Fibroblast of skin of right quadriceps (primary cell): ENCODE measurements at regions not wholly inside any gene's neighbourhood (a gene's known extent, or its start where the extent isn't known, plus 50 kb on each side); places are given as distances from the start of the nearest gene placed in this dataset.

Experiments used
- DNase-seq: peaks from one replicate; pipeline ENCODE4 v3.0.0-alpha.2; 2013

DNA sequence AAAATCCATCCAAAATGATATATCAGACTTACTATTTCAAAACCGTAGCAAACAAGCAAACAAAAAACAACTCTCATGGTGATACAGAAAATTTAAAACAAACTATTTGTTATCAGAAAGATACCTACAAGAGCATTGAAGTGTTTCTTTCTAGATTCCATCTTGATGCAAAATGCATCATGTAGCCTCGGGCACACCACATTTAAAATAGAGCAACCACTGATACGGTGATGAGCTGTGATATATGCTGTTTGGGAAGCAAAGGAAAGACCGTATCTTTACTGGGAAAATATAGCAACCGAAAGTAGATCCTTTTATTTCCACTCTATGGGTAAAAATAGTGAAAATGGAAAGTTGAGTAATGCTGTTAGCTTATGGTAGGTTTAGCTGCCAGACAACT, 892.0 kb downstream of the GATA3 start:
- no peak for DNase-seq

- no peak for DNase-seq
Observed at GRCh38 chr10:8950978-8951377, 896.5 kb downstream of the GATA3 start.

DNA sequence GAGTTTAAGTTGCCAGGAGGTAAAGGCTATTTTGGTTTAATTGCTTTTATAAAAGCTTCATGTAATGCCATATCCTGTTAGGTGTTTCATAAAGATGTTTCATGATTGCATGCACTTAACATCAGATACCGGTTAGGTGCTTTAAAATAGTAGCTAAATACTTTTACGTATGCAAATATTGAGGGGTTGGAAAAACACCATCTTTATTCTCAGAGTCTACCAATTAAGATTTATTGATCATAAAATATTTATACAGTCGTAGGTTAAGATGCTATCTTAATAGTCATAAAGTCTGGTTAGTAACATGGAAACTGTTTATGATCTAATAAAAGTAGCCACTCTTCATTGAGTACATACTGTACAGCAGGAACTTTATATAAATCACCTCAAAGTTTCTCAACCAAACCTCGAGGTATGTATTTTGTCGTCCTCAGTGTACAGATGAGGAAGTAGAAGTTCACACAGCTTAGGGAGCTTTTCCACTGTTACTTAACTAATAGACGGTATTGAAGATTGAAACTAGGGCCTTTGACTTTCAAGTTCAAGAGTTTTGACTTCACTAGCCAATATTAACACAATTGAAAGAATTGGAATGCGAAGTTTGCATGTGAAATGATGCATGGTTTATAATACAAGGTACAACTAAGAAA, 897.1 kb downstream of the GATA3 start:
- DNase-seq, result no peak

DNA sequence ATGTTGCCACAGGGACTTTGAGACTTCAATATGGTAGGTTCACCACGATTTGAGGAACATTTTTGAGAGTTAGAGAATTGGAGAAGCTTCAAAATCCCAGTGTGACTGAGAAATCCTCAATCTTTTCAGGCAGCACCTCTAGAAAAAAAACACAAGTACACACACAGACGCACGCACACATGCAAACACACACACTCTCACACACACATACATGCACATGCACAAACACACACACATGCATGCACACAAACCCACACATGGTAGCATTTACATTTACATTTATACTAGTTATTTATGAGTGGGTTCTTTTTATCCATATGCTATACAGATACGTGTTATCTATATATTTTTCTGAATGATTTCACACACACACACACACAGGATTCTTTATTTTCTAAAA, 901.9 kb downstream of the GATA3 start:
- DNase-seq, result no peak

GRCh38 chr10:8962249-8962648, 907.8 kb downstream of the GATA3 start:
- DNase-seq, result no peak

- DNase-seq, result peak; percentile 35
Observed at GRCh38 chr10:8967061-8967460, 912.6 kb downstream of the GATA3 start.

- DNase-seq, result no peak
Observed at GRCh38 chr10:8969853-8970252, 915.4 kb downstream of the GATA3 start.

DNA sequence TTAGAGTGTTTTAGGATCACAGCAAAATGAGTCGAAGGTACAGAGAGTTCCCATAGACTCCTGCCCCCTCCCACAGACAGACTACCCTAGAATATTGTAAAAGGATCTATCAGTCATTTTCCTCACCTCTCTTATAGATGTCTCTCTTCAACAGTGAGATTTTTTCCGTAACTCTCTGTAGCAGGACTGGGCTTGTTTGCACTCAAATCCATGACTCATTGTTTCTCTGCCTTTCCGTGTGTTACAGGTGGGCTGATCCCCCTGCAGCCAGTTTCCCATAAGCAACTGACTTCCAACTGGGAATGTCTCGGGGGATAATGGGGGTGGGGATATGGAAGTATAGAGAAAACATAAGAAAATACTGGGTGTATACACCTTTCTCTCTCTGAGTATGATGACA, 921.0 kb downstream of the GATA3 start:
- no peak for DNase-seq

- no peak for DNase-seq
Observed at GRCh38 chr10:8978100-8978499, 923.6 kb downstream of the GATA3 start.

DNA sequence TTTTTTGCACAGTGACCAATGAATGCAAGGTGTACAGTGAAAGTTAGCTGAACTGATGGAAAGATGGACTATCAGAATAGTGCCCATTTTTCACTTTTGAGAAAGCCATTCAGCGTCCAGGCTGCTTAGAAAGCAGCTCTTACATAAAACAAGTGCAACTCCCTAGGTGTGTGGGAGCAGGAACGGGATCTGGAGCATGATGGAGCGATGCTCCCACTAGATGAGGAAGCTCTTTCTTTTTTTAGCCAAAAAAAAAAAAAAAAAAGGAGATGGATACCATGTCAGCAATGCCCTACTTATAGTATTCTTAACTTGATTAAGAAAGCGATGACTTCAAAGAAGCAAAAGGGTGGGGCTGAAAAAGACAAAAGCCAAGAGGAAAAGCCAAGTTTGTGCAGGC, 925.5 kb downstream of the GATA3 start:
- no peak for DNase-seq

DNA sequence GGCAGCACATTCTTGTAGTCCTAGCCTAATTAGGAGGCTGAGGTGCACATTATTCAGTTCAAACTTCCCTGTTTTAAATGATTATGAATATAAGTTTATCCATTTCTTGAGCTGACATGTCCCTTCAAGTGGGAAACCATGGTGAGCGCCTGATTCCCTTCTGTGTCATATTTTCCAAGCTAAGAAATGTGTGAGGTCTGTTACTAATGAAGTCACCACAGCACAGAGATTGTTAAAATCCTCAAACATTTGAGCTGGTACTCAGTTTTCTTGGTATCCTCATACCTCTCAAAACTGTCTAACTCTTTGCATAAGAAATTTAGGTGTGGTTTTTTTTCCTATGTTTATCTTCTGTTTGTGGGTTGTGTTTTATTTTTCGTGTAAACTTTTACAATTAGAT, 926.8 kb downstream of the GATA3 start:
- no peak for DNase-seq

- DNase-seq, result no peak
Observed at GRCh38 chr10:8985651-8986050, 931.2 kb downstream of the GATA3 start.

GRCh38 chr10:8986975-8987374, 932.5 kb downstream of the GATA3 start:
- no peak for DNase-seq

DNA sequence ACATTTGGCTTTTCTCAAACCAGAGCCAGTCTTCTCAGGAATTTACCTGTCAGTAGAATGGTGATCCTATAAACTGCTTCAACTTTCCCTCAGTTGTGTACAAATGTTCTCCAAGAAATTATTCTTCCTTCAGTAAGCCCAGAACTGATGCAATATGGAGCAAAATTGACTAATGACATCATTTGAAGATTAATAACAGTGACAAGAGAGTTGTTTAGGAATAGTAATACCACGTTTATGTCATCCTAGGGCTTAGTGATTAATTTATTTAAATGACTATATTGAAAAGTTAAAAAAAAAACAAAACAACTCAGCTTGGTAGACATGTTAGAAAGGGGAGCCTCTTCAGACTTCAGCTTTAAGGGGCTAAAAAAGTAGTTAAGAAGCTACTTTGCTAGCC, 933.2 kb downstream of the GATA3 start:
- DNase-seq, result no peak

GRCh38 chr10:8990280-8990987, 935.9 kb downstream of the GATA3 start:
- DNase-seq, result no peak

- no peak for DNase-seq
Observed at GRCh38 chr10:8992009-8992408, 937.5 kb downstream of the GATA3 start.

- DNase-seq, result no peak
Observed at GRCh38 chr10:8993864-8994263, 939.4 kb downstream of the GATA3 start.

DNA sequence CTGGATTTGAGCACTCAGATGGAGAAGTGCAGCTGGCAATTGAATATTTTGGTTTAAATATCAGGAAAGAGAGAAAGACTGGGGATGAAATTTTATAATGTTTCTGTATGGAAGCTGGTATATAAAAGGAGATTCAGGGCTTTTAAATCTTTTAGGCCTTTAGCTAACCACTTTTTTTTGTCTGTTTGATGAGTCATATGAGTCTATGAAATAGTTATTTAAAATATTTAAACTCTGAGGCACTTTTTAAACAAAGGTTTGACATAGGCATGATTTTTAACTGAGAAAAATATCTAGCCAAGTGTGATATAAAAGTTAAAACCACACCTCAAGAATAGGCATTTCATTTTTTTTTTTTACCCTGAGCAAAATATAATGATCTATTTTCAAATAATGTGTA, 944.3 kb downstream of the GATA3 start:
- peak; percentile 9 for DNase-seq

GRCh38 chr10:9003122-9003521, 948.6 kb downstream of the GATA3 start:
- no peak for DNase-seq

DNA sequence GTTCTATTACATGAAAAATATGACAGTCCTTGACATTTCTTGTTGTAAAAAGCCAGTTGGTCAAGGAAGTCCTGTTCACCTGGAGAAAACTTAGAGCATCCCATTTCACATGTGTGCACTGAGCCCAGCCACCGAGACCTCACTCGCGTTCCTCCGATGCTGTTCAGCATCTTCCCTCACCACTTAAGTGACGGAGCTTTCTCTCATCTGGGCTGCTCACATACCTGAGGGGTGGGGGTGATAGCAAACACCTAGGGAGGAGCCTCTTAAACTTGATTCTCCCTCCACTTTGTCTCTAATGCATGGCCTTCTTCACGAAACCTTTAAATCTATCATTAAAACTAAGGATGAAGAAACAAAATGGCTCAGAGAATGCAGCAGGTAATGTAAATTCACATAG, 950.2 kb downstream of the GATA3 start:
- DNase-seq, result no peak

- DNase-seq, result no peak
Observed at GRCh38 chr10:9009505-9009904, 955.0 kb downstream of the GATA3 start.

- no peak for DNase-seq
Observed at GRCh38 chr10:9010093-9010492, 955.6 kb downstream of the GATA3 start.

DNA sequence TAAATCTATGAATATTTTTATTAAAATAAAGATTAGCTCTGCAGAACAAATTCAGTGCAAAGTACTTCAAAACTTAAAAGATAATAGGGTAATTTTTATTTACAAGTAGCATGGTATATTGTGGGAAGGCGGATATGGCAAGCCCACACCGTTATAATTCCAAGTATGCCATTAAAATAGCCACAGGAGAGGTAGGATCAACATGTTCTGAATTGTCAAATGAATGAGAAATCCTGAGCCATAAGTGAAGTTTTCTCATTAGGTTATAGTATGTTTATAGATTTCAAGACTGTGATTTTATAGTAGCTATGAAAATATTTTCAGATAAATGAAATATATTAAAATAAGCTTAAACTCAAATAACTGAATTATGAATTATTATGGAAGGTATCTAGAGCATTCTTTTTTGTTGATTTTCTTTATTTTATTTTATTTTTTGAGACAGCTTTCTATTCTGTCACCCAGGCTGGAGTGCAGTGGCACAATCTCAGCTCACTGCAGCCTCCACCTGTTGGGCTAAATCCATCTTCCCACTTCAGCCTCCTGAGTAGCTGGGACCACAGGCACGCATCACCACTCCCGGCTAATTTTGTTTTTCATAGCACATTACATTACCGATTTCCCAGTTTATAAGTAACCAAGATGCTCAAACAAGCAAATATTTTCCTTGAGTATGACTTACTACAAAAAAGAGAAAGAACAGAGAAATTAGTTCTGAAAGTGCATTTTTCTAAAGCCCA, 956.6 kb downstream of the GATA3 start:
- no peak for DNase-seq

DNA sequence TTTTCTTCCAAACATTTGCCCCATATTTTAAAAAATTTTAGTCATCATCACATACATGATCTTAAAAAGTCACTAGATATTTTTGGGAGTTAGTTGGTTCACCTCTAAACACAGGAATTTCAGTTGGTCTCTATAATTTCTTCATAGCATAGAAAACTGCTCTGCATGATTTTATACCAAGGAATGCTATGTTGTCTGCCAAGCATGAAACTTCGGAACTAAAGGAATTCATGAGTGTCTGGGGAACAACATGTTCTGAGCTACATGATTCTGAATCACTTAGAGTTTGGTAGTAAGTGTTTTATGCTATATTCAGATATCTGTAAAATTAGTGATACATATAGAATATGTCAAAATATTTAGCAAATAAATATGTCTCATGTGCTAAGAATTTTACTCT, 957.8 kb downstream of the GATA3 start:
- DNase-seq, result peak; percentile 67
